ENCODE measurements at regions not wholly inside any gene's neighbourhood (a gene's known extent, or its start where the extent isn't known, plus 50 kb on each side); places are given as distances from the start of the nearest gene placed in this dataset.

- no peaks in the 10 kb centered on the region for H3K4me1 ChIP-seq (ENCODE audit: control insufficient read depth, insufficient read depth, low read depth, low read length)
- DNase-seq = no peak
- WGBS = 88% methylated on average over 3 of the region's 3 CpGs
These were observed 157.6 kb upstream of the PKN2 start for GRCh38 chr1:88526456-88526855.

GRCh38 chr1:88528792-88529191 is 155.3 kb upstream of the PKN2 start:
- H3K23ac ChIP-seq (ENCODE audit: low read length in 2 of 2) = no peak overlapping the region
- H3K27ac ChIP-seq (ENCODE audit: low read length, poor library complexity, severe bottlenecking) = no peak overlapping the region
- H4K91ac ChIP-seq (ENCODE audit: low read length) = no peak overlapping the region
- H2BK120ac ChIP-seq (ENCODE audit: low read depth, low read length) = no peak overlapping the region
- H2BK15ac ChIP-seq (ENCODE audit: low read depth, poor library complexity, severe bottlenecking) = no peak overlapping the region
- no peaks in the 10 kb centered on the region for H3K79me1 ChIP-seq (replicated peaks; ENCODE audit: low read length, poor library complexity, severe bottlenecking)
- no peaks in the 10 kb centered on the region for H3K9me3 ChIP-seq (ENCODE audit: control insufficient read depth, low read length)
- H2BK5ac ChIP-seq (ENCODE audit: low read depth, low read length, poor library complexity, severe bottlenecking) = no peak overlapping the region
- H2BK12ac ChIP-seq (ENCODE audit: low read length in 2 of 2) = no peak overlapping the region
- WGBS = 85% methylated on average over 3 of the region's 4 CpGs
- DNase-seq = no peak
- H3K36me3 ChIP-seq (ENCODE audit: control insufficient read depth in 1 of 2, insufficient read depth in 2 of 2, low read depth in 1 of 2, low read length in 2 of 2) = no peaks in the 10 kb centered on the region
- H3K9ac ChIP-seq (ENCODE audit: low read length) = no peak overlapping the region
- no peak overlapping the region for H2AFZ ChIP-seq (ENCODE audit: low read depth, low read length)
- H4K8ac ChIP-seq (ENCODE audit: low read length) = no peak overlapping the region
- no peak overlapping the region for H3K4ac ChIP-seq (ENCODE audit: low read depth in 1 of 2, low read length in 2 of 2)
- no peak overlapping the region for H3K4me3 ChIP-seq (ENCODE audit: insufficient read depth in 1 of 2, low read depth in 1 of 2, low read length in 2 of 2)
- no peak overlapping the region for H3K14ac ChIP-seq (ENCODE audit: low read length in 2 of 2)
- no peaks in the 10 kb centered on the region for H3K4me1 ChIP-seq (ENCODE audit: control insufficient read depth, insufficient read depth, low read depth, low read length)
- no peaks in the 10 kb centered on the region for H3K27me3 ChIP-seq (ENCODE audit: control insufficient read depth in 1 of 2, insufficient read depth in 1 of 2, low read length in 2 of 2)
- H2AK5ac ChIP-seq (ENCODE audit: low read length, severe bottlenecking) = no peak overlapping the region
- no peak overlapping the region for H3K4me2 ChIP-seq (ENCODE audit: low read length, poor library complexity, severe bottlenecking)
- H3K18ac ChIP-seq (ENCODE audit: low read depth in 1 of 2, low read length in 2 of 2) = no peak overlapping the region

More at GRCh38 chr1:88526456-88526855, 157.6 kb upstream of the PKN2 start:
- Histone ChIP-seq H3K14ac (ENCODE audit: low read length in 2 of 2) (no peak overlapping the region), H3K4me2 (ENCODE audit: low read length, poor library complexity, severe bottlenecking) (no peak overlapping the region), H2BK120ac (ENCODE audit: low read depth, low read length) (no peak overlapping the region), H3K4me3 (ENCODE audit: insufficient read depth in 1 of 2, low read depth in 1 of 2, low read length in 2 of 2) (no peak overlapping the region), H2BK12ac (ENCODE audit: low read length in 2 of 2) (no peak overlapping the region), H2BK5ac (ENCODE audit: low read depth, low read length, poor library complexity, severe bottlenecking) (no peak overlapping the region), H3K9me3 (ENCODE audit: control insufficient read depth, low read length) (no peaks in the 10 kb centered on the region), H2AK5ac (ENCODE audit: low read length, severe bottlenecking) (no peak overlapping the region), H3K9ac (ENCODE audit: low read length) (no peak overlapping the region), H3K23ac (ENCODE audit: low read length in 2 of 2) (no peak overlapping the region), H3K4ac (ENCODE audit: low read depth in 1 of 2, low read length in 2 of 2) (no peak overlapping the region), H3K36me3 (ENCODE audit: control insufficient read depth in 1 of 2, insufficient read depth in 2 of 2, low read depth in 1 of 2, low read length in 2 of 2) (no peaks in the 10 kb centered on the region), H3K18ac (ENCODE audit: low read depth in 1 of 2, low read length in 2 of 2) (no peak overlapping the region), H4K8ac (ENCODE audit: low read length) (no peak overlapping the region), H3K27me3 (ENCODE audit: control insufficient read depth in 1 of 2, insufficient read depth in 1 of 2, low read length in 2 of 2) (no peaks in the 10 kb centered on the region), H4K91ac (ENCODE audit: low read length) (no peak overlapping the region), H2AFZ (ENCODE audit: low read depth, low read length) (no peak overlapping the region), H3K27ac (ENCODE audit: low read length, poor library complexity, severe bottlenecking) (no peak overlapping the region), H2BK15ac (ENCODE audit: low read depth, poor library complexity, severe bottlenecking) (no peak overlapping the region), H3K79me1 (replicated peaks; ENCODE audit: low read length, poor library complexity, severe bottlenecking) (no peaks in the 10 kb centered on the region)

- H2BK12ac ChIP-seq (ENCODE audit: low read length in 2 of 2) = no peak overlapping the region
- H3K4ac ChIP-seq (ENCODE audit: low read depth in 1 of 2, low read length in 2 of 2) = no peak overlapping the region
- no peak overlapping the region for H3K18ac ChIP-seq (ENCODE audit: low read depth in 1 of 2, low read length in 2 of 2)
- no peak overlapping the region for H4K91ac ChIP-seq (ENCODE audit: low read length)
- no peak overlapping the region for H2BK5ac ChIP-seq (ENCODE audit: low read depth, low read length, poor library complexity, severe bottlenecking)
- no peak overlapping the region for H3K4me3 ChIP-seq (ENCODE audit: insufficient read depth in 1 of 2, low read depth in 1 of 2, low read length in 2 of 2)
- WGBS = 96% methylated on average over 5 of the region's 6 CpGs
- no peak overlapping the region for H2AFZ ChIP-seq (ENCODE audit: low read depth, low read length)
- no peaks in the 10 kb centered on the region for H3K79me1 ChIP-seq (replicated peaks; ENCODE audit: low read length, poor library complexity, severe bottlenecking)
- H2AK5ac ChIP-seq (ENCODE audit: low read length, severe bottlenecking) = no peak overlapping the region
- H3K9ac ChIP-seq (ENCODE audit: low read length) = no peak overlapping the region
- H3K23ac ChIP-seq (ENCODE audit: low read length in 2 of 2) = no peak overlapping the region
- no peaks in the 10 kb centered on the region for H3K36me3 ChIP-seq (ENCODE audit: control insufficient read depth in 1 of 2, insufficient read depth in 2 of 2, low read depth in 1 of 2, low read length in 2 of 2)
- H3K27me3 ChIP-seq (ENCODE audit: control insufficient read depth in 1 of 2, insufficient read depth in 1 of 2, low read length in 2 of 2) = no peaks in the 10 kb centered on the region
- H2BK15ac ChIP-seq (ENCODE audit: low read depth, poor library complexity, severe bottlenecking) = no peak overlapping the region
- no peak for DNase-seq
- H3K4me1 ChIP-seq (ENCODE audit: control insufficient read depth, insufficient read depth, low read depth, low read length) = no peaks in the 10 kb centered on the region
- H3K4me2 ChIP-seq (ENCODE audit: low read length, poor library complexity, severe bottlenecking) = no peak overlapping the region
- no peak overlapping the region for H4K8ac ChIP-seq (ENCODE audit: low read length)
- no peaks in the 10 kb centered on the region for H3K9me3 ChIP-seq (ENCODE audit: control insufficient read depth, low read length)
- H3K27ac ChIP-seq (ENCODE audit: low read length, poor library complexity, severe bottlenecking) = no peak overlapping the region
- no peak overlapping the region for H2BK120ac ChIP-seq (ENCODE audit: low read depth, low read length)
- H3K14ac ChIP-seq (ENCODE audit: low read length in 2 of 2) = no peak overlapping the region
These were observed 154.5 kb upstream of the PKN2 start for GRCh38 chr1:88529581-88529980.

DNA sequence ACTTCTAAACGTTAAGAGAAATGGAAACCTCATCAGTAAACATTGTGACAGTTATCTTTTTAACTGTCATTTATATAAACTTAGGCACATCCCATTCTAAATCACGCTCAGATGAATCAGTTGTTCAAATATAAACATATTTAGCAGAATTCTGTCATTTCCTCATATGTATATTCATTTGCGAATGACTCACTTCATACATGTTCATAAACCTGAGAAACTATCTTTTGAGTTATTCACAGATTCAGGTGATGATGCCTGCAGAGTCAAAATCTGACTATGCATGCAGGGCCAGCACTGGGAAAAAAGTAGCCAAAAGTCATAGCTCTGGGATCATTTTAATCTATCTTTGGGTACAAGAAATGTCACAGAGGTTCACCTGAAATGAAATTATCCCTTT is 153.8 kb upstream of the PKN2 start:
- WGBS = 77% methylated on average over 3 of the region's 3 CpGs
- no peak overlapping the region for H3K23ac ChIP-seq (ENCODE audit: low read length in 2 of 2)
- H3K4me3 ChIP-seq (ENCODE audit: insufficient read depth in 1 of 2, low read depth in 1 of 2, low read length in 2 of 2) = no peak overlapping the region
- no peak overlapping the region for H3K4me2 ChIP-seq (ENCODE audit: low read length, poor library complexity, severe bottlenecking)
- H3K14ac ChIP-seq (ENCODE audit: low read length in 2 of 2) = no peak overlapping the region
- no peak overlapping the region for H2BK120ac ChIP-seq (ENCODE audit: low read depth, low read length)
- no peak overlapping the region for H3K27ac ChIP-seq (ENCODE audit: low read length, poor library complexity, severe bottlenecking)
- no peak overlapping the region for H2BK12ac ChIP-seq (ENCODE audit: low read length in 2 of 2)
- H3K9me3 ChIP-seq (ENCODE audit: control insufficient read depth, low read length) = no peaks in the 10 kb centered on the region
- H3K4ac ChIP-seq (ENCODE audit: low read depth in 1 of 2, low read length in 2 of 2) = no peak overlapping the region
- H3K4me1 ChIP-seq (ENCODE audit: control insufficient read depth, insufficient read depth, low read depth, low read length) = no peaks in the 10 kb centered on the region
- no peak overlapping the region for H2BK5ac ChIP-seq (ENCODE audit: low read depth, low read length, poor library complexity, severe bottlenecking)
- no peak overlapping the region for H3K9ac ChIP-seq (ENCODE audit: low read length)
- H3K79me1 ChIP-seq (replicated peaks; ENCODE audit: low read length, poor library complexity, severe bottlenecking) = no peaks in the 10 kb centered on the region
- H3K18ac ChIP-seq (ENCODE audit: low read depth in 1 of 2, low read length in 2 of 2) = no peak overlapping the region
- H2AK5ac ChIP-seq (ENCODE audit: low read length, severe bottlenecking) = no peak overlapping the region
- no peak overlapping the region for H4K91ac ChIP-seq (ENCODE audit: low read length)
- DNase-seq = no peak
- H3K27me3 ChIP-seq (ENCODE audit: control insufficient read depth in 1 of 2, insufficient read depth in 1 of 2, low read length in 2 of 2) = no peaks in the 10 kb centered on the region
- H4K8ac ChIP-seq (ENCODE audit: low read length) = no peak overlapping the region
- H3K36me3 ChIP-seq (ENCODE audit: control insufficient read depth in 1 of 2, insufficient read depth in 2 of 2, low read depth in 1 of 2, low read length in 2 of 2) = no peaks in the 10 kb centered on the region
- no peak overlapping the region for H2AFZ ChIP-seq (ENCODE audit: low read depth, low read length)
- H2BK15ac ChIP-seq (ENCODE audit: low read depth, poor library complexity, severe bottlenecking) = no peak overlapping the region
